Adipocyte (in vitro differentiated cells): ENCODE measurements at regions not wholly inside any gene's neighbourhood (a gene's known extent, or its start where the extent isn't known, plus 50 kb on each side); places are given as distances from the start of the nearest gene placed in this dataset.
"Not testable (repeated sequence)": the region's sequence is repeated elsewhere in the genome, so short reads cannot be mapped to it uniquely, and the experiment has no call there.

Source experiments
- DNase-seq: peaks from one replicate; pipeline ENCODE4 v3.0.0-alpha.2; 2015; ENCODE audit warnings: low read depth
- H3K27me3 ChIP-seq: replicated peaks from 2 replicates; pipeline ENCODE4 v1.7.0; 2013; ENCODE audit warnings: mild to moderate bottlenecking, low read length, moderate library complexity; ENCODE audit not compliant: control insufficient read depth, insufficient read depth
- H3K36me3 ChIP-seq: 2 replicates; pipeline ENCODE4 v1.7.0; 2013; ENCODE audit warnings: low read length, mild to moderate bottlenecking, moderate library complexity; ENCODE audit not compliant: control insufficient read depth, insufficient read depth, severe bottlenecking
- H3K4me1 ChIP-seq: 2 replicates; pipeline ENCODE4 v1.7.0; 2013; ENCODE audit warnings: mild to moderate bottlenecking, low read length, moderate library complexity; ENCODE audit not compliant: control insufficient read depth, insufficient read depth
- H3K4me3 ChIP-seq: 2 replicates; pipeline ENCODE4 v1.7.0; 2013; ENCODE audit warnings: mild to moderate bottlenecking, low read length, moderate library complexity
- H3K9ac ChIP-seq: 2 replicates; pipeline ENCODE4 v1.7.0; 2013; ENCODE audit warnings: mild to moderate bottlenecking, low read length, moderate library complexity
- H3K9me3 ChIP-seq: 2 replicates; pipeline ENCODE4 v1.7.0; 2013; ENCODE audit warnings: mild to moderate bottlenecking, low read length, moderate library complexity; ENCODE audit not compliant: control insufficient read depth

DNA sequence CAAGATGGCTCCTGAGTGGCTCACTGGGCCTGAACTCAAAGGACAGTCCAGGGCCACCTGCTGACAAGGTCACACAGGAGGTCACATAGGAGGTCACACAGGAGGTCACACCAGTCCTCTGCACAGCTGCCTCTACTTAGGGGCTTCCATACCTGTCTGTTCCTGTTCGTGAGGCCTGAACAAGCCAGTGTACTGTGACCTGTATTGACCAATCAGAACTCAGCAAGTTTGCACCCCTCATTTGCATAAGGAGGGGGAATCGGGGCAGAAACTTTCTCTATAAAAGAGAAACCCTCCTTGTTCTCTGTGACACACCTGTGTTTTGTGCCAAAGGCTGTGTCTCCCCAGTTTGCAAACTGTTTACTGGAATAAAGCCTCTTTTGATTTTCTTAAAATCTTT is 478.9 kb downstream of the EIPR1 start:
- Histone ChIP-seq H3K4me3 (no peak overlapping the region), H3K4me1 (no peaks in the 10 kb centered on the region), H3K36me3 (no peaks in the 10 kb centered on the region), H3K9me3 (no peaks in the 10 kb centered on the region), H3K9ac (no peak overlapping the region), H3K27me3 (peaks cover 7% of the 10 kb centered on the region)
- DNase-seq: no peak

DNA sequence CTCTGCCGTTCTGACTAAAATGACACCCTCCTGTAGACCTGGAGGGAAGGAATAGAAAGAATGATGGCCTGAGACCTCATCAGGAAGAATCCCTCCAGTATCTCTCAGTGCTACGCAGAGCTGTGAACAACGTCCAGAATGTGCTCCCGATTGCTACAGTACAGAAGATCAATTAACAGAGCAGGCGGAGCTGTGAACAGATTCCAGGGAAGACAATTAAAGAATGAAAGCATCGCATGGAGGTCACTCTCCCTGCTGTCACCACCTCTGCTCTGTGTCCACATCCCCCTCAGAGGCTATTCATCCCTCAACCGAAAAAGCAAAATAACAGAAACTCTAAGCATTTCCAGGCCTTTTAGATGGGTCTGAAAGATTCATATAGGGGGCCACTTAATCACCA is 481.0 kb downstream of the EIPR1 start:
- no peak for DNase-seq
- Histone ChIP-seq H3K9ac (no peak overlapping the region), H3K9me3 (no peaks in the 10 kb centered on the region), H3K27me3 (no peaks in the 10 kb centered on the region), H3K36me3 (no peaks in the 10 kb centered on the region), H3K4me3 (no peak overlapping the region), H3K4me1 (no peaks in the 10 kb centered on the region)

DNA sequence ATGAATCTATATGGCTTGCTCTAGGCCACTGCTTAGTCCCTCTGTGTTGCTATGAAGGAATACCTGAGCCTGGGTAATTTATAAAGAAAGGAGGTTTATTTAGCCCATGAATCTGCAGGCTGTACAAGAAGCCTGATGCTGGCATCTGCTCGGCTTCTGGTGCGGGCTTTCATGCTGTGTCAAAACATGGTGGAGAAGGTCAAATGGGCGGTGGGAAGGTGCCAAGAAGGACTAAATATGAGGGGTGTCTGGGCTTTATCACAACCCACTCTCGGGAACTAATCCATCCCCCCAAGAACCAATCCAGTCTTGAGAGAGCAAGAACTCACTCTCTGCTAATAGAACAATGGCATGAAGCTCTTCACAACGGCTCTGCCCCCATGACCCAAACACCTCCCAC is 481.6 kb downstream of the EIPR1 start:
- H3K4me1 ChIP-seq: no peaks in the 10 kb centered on the region
- H3K4me3 ChIP-seq: no peak overlapping the region

DNA sequence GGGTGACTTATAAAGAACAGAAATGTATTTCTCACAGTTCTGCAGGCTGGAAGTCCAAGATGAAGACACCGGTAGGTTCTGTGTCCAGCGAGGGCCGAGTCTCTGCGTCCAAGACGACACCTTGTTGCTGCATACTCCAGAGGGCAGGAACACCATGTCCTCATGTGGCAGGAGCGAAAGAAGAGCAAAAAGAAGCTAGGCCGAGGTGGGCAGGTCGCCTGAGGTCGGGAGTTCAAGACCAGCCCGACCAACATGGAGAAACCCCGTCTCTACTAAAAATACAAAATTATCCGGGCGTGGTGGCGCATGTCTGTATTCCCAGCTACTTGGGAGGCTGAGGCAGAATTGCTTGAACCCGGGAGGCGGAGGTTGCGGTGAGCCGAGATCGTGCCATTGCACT is 483.6 kb downstream of the EIPR1 start:
- DNase-seq, H3K4me1 ChIP-seq, H3K9ac ChIP-seq, H3K9me3 ChIP-seq, H3K36me3 ChIP-seq, H3K27me3 ChIP-seq, H3K4me3 ChIP-seq: not testable (repeated sequence)

More for the DNA sequence above, 481.6 kb downstream of the EIPR1 start:
- Histone ChIP-seq H3K9me3 (no peaks in the 10 kb centered on the region), H3K36me3 (no peaks in the 10 kb centered on the region), H3K9ac (no peak overlapping the region), H3K27me3 (no peaks in the 10 kb centered on the region)
- no peak for DNase-seq

DNA sequence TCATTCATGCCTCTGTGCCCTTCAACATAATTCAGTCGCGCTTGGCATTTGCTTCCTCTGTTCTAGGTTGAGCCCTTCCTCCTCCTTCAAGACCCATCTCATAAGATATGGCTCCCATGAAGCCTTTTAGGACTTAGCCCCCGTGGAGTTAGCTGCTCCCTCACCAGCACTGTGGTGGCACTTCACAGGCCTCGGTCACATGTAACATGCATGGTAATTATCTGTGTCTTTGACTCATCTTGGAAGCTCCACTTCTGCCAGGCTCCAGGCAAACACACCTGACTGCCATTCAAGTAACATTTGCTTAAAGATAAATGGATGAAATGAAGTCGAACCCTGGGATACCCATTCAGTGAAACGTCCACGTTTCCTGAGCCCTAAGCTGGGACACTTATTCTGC is 484.7 kb downstream of the EIPR1 start:
- Histone ChIP-seq H3K4me1 (no peaks in the 10 kb centered on the region), H3K4me3 (no peak overlapping the region), H3K27me3 (no peaks in the 10 kb centered on the region), H3K36me3 (no peaks in the 10 kb centered on the region), H3K9me3 (no peaks in the 10 kb centered on the region), H3K9ac (no peak overlapping the region)
- no peak for DNase-seq

DNA sequence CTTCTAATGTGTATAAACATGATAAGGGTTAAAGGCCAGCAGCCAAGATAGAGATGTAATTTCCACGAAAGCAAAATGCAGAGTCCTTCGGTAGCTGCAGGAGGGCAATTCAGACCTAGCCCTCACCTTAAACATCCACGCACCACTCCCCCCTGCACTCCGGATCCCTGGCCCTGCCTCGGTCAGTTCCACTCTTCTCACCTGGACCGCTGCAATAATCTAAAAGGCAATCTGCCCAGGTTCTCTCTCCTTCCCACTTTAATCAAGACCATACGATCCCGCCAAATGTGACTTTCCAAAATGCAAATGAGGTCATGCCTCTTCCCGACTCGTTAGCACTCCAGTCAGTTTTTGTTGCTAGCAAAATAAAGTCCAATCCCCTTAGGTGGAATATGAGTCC is 485.2 kb downstream of the EIPR1 start:
- Histone ChIP-seq H3K36me3 (no peaks in the 10 kb centered on the region), H3K9ac (no peak overlapping the region), H3K4me1 (no peaks in the 10 kb centered on the region), H3K27me3 (no peaks in the 10 kb centered on the region), H3K4me3 (no peak overlapping the region), H3K9me3 (no peaks in the 10 kb centered on the region)
- DNase-seq: no peak

DNA sequence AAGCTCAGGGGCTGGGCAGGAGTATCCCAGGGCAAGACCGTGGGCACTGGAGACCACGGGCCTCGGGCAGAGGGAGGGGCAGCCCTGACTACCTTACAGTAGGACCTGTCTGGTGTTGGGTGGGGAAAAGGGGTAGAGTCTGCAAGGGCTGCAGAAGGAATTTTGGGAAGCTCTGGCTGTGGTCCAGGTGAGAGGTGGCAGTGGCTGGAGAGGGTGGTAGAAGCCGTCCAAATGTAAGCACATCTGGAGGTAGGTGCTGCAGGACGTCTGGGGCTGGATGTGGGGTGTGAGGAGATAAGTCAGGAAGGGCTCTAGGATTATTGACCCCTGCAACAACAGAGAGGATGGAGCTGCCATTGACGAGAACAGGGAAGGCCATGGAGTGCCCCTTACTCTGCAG is 486.7 kb downstream of the EIPR1 start:
- no peak overlapping the region for H3K9ac ChIP-seq
- H3K4me1 ChIP-seq: no peaks in the 10 kb centered on the region
- no peak for DNase-seq
- H3K4me3 ChIP-seq: no peak overlapping the region
- no peaks in the 10 kb centered on the region for H3K36me3 ChIP-seq
- no peaks in the 10 kb centered on the region for H3K27me3 ChIP-seq
- no peaks in the 10 kb centered on the region for H3K9me3 ChIP-seq

DNA sequence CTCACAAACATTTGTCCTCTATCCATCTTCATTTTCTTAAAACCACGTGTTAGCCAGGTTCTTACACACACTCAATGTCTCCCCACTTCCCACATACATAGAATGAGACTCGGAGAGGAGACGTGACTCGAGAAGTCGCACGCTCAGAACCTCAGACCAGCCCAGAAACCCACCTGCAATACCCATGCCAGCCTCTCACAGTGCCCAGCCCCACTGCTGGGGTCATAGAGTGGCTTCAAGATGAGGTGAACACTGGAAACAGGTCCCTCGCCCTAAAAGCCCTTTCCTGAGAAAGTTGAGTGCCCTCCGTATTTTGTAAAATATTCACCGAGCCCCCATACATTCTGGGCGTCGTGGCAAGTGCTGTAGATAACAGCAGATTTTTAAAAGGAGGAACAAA is 487.4 kb downstream of the EIPR1 start:
- H3K4me1 ChIP-seq: no peaks in the 10 kb centered on the region
- no peaks in the 10 kb centered on the region for H3K27me3 ChIP-seq
- no peak overlapping the region for H3K9ac ChIP-seq
- no peaks in the 10 kb centered on the region for H3K9me3 ChIP-seq
- H3K4me3 ChIP-seq: no peak overlapping the region
- no peak for DNase-seq
- no peaks in the 10 kb centered on the region for H3K36me3 ChIP-seq

DNA sequence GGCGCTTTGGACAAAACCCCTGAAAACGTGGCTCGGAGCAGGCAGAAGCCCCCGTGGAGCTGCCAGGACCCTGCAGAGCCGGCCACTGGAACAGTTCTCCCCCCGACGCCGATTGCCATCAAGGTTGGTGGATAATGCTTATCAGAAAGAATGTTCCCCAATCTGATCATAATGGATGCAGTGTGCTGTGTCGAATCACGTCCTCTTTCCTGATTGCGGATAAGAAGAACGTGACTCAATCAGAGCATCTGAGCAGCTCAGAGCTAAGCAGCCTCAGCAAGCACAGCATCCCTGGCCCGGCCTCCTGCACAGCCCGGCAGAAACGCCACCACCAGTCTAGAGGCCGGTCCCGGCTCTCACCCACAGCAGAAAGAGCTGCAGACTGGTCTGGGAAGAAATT is 488.0 kb downstream of the EIPR1 start:
- Histone ChIP-seq H3K9me3 (no peaks in the 10 kb centered on the region), H3K36me3 (no peaks in the 10 kb centered on the region), H3K9ac (no peak overlapping the region), H3K27me3 (no peaks in the 10 kb centered on the region), H3K4me1 (no peaks in the 10 kb centered on the region), H3K4me3 (no peak overlapping the region)
- no peak for DNase-seq

DNA sequence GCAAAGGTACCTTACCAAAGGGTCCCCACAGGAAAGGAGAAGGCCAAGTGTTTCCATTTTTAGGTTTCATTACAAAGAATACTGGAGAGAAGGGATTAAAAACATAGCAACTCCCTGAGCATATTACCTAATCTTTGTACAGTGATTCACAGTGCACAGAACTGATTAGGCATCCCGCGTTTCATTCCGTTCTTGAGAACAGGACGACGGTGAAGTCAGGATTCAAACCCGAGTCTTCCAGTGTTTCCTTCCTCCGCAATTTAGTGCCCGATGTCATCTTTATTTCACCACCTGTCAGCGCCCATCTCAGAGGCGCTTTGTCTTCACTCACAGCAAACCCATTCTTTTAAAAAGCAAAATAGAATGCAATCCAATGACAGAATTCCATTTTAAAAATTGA is 488.5 kb downstream of the EIPR1 start:
- H3K27me3 ChIP-seq: no peaks in the 10 kb centered on the region
- H3K36me3 ChIP-seq: no peaks in the 10 kb centered on the region
- H3K9ac ChIP-seq: no peak overlapping the region
- H3K4me3 ChIP-seq: no peak overlapping the region
- DNase-seq: no peak
- no peaks in the 10 kb centered on the region for H3K4me1 ChIP-seq
- no peaks in the 10 kb centered on the region for H3K9me3 ChIP-seq

DNA sequence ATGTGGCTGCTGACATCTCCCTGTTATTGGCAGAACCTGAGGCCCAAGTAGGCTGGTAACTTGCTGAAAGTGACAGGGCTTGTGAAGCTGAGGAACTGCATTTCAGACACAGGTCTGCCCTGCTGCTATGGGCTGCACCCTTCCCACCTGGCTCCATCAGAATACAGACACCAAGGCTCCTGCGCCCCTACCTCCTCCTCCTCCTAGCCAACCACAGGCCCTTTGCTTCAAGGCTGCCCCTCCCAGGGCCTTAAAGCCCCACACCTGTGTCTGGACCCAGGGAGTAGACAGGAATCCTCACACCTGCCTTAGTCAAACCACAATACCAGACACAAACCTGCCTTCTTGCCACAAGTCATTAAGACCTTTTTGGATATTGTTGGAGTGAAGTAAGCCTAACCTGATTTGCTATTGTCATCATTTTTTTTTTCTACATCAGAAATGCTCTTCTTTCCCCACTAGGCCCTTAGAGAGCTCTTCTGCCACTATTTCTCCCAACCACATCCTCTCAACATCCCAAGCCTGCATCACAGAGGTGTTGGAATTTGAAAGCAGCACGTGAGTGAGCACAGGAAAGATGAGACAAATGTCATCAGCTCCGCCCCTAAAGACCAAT is 489.7 kb downstream of the EIPR1 start:
- H3K4me1 ChIP-seq: no peaks in the 10 kb centered on the region
- no peak overlapping the region for H3K9ac ChIP-seq
- no peaks in the 10 kb centered on the region for H3K27me3 ChIP-seq
- peaks cover 3% of the 10 kb centered on the region for H3K9me3 ChIP-seq
- no peak overlapping the region for H3K4me3 ChIP-seq
- H3K36me3 ChIP-seq: no peaks in the 10 kb centered on the region
- no peak for DNase-seq

DNA sequence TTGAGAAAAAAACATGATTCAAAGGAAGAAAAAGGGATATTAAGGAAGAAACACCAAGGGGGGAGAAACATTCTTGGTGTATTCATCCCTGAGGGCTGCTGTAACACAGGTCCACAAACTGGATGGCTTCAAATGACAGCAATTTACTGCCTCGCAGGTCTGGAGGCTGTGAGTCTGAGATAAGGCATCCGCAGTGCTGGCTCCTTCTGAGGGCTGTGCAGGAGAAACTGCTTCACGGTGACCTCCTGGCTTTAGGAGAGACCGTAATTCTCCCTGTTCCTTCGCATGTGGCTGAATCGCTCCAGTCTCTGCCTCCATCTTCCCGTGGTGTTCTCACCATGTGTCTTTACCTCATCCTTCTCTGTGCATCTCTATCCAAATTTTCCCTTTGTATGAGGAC is 490.7 kb downstream of the EIPR1 start:
- Histone ChIP-seq H3K9ac (no peak overlapping the region), H3K36me3 (no peaks in the 10 kb centered on the region), H3K9me3 (peaks cover 8% of the 10 kb centered on the region), H3K27me3 (no peaks in the 10 kb centered on the region), H3K4me1 (no peaks in the 10 kb centered on the region), H3K4me3 (no peak overlapping the region)
- no peak for DNase-seq
